GM12878 (cell line): ENCODE measurements at regions not wholly inside any gene's neighbourhood (a gene's known extent, or its start where the extent isn't known, plus 50 kb on each side); places are given as distances from the start of the nearest gene placed in this dataset.

Experiments
- ATAC-seq: fragments of 200-7000 bp; cut with Tn5 transposase; 3 replicates; pipeline ENCODE4 v1.9.1; 2020; ENCODE audit warnings: mild to moderate bottlenecking, moderate library complexity
- BruUV-seq: library from RNA; stranded (reverse); fragments of 400-500 nt; replicated peaks from 2 replicates; lab custom pipeline; 2021; lab: Mats Ljungman, UMichigan
- CTCF ChIA-PET: fragments of 300-600 bp; sonication (Branson Sonifier 250); formaldehyde crosslinking; extraction: SDS; loops from one replicate; lab custom pipeline; 2021; ENCODE audit warnings: inconsistent platforms; lab: Yijun Ruan, JAX
- POLR2A ChIA-PET: fragments of 350-600 bp; formaldehyde crosslinking; extraction: SDS; loops from one replicate; lab custom pipeline; 2021; ENCODE audit warnings: inconsistent platforms; lab: Charles Lee
- RAD21 ChIA-PET: fragments of 300-600 bp; sonication (Branson Sonifier 250); formaldehyde crosslinking; loops from one replicate; lab custom pipeline; 2023; ENCODE audit warnings: antibody characterized with exemption; ENCODE audit not compliant: unreplicated experiment; lab: Charles Lee
- SMC1A ChIA-PET: fragments of 300-600 bp; sonication (Branson Sonifier 250); formaldehyde crosslinking; loops from one replicate; lab custom pipeline; 2023; ENCODE audit not compliant: unreplicated experiment, uncharacterized antibody; lab: Charles Lee
- DNase-seq: peaks from one replicate; pipeline ENCODE4 v3.0.0-alpha.2; 2011; ENCODE audit warnings: low read depth, low spot score
- FAIRE-seq: peaks from 3 replicates; lab custom pipeline; 2011; peaks lifted over from hg19 to GRCh38; lab: Jason Lieb, UNC
- H2AFZ ChIP-seq: 2 replicates; pipeline ENCODE4 v1.6.0; 2011; ENCODE audit warnings: low read depth, low read length, control low read depth; ENCODE audit not compliant: control insufficient read depth
- H3K27ac ChIP-seq: 2 replicates; pipeline ENCODE4 v1.5.1; 2011; ENCODE audit warnings: control low read depth; ENCODE audit not compliant: control insufficient read depth, insufficient read depth
- H3K27me3 ChIP-seq, 2 experiments: replicated peaks in 1 of 2; 2 replicates each; pipeline versions ENCODE4 v1.6.0 to v1.6.1; 2011; ENCODE audit warnings: low read length in 1 of 2; ENCODE audit not compliant: control insufficient read depth in 2 of 2, insufficient read depth in 2 of 2
- H3K36me3 ChIP-seq, 2 experiments: 2 replicates each; pipeline ENCODE4 v1.5.1; 2011; ENCODE audit warnings: low read length in 1 of 2; ENCODE audit not compliant: control insufficient read depth in 2 of 2, insufficient read depth in 2 of 2
- H3K4me1 ChIP-seq: 2 replicates; pipeline ENCODE4 v1.6.1; 2011; ENCODE audit warnings: mild to moderate bottlenecking, low read length, moderate library complexity, mixed read lengths; ENCODE audit not compliant: control insufficient read depth, insufficient read depth
- H3K4me2 ChIP-seq: 2 replicates; pipeline ENCODE4 v1.6.0; 2011; ENCODE audit warnings: control low read depth; ENCODE audit not compliant: control insufficient read depth, insufficient read depth
- H3K4me3 ChIP-seq: fragments of 200-600 bp; sonication (generic); 2 replicates; pipeline ENCODE4 v1.5.1; 2016
- H3K79me2 ChIP-seq: 2 replicates; pipeline ENCODE4 v1.6.0; 2011; ENCODE audit warnings: low read length; ENCODE audit not compliant: control insufficient read depth, insufficient read depth
- H3K9ac ChIP-seq: 2 replicates; pipeline ENCODE4 v1.8.0; 2011; ENCODE audit warnings: low read length, control low read depth, mixed read lengths; ENCODE audit not compliant: control insufficient read depth, insufficient read depth
- H3K9me3 ChIP-seq: replicated peaks from 3 replicates; pipeline ENCODE4 v1.5.1; 2011; ENCODE audit warnings: mild to moderate bottlenecking, low read length; ENCODE audit not compliant: control insufficient read depth, insufficient read depth
- H4K20me1 ChIP-seq: 2 replicates; pipeline ENCODE4 v1.6.0; 2011; ENCODE audit not compliant: control insufficient read depth, insufficient read depth
- CBX3 ChIP-seq: fragments of 200-600 bp; sonication (generic); IDR thresholded peaks from 2 replicates; pipeline ENCODE4 v1.6.1; 2016; ENCODE audit warnings: low read depth, borderline replicate concordance
- CHD4 ChIP-seq: fragments of 200-600 bp; sonication (generic); IDR thresholded peaks from 2 replicates; pipeline ENCODE4 v1.6.1; 2016; ENCODE audit warnings: mild to moderate bottlenecking
- EP300 ChIP-seq, 2 experiments: fragments of 150-350 bp in 1 of 2; IDR thresholded peaks; 2 replicates each; pipeline ENCODE4 v1.6.1; 2011 to 2012; ENCODE audit warnings: low read depth in 2 of 2, low read length in 2 of 2, borderline replicate concordance in 1 of 2, improper control_type of control experiment in 1 of 2, inconsistent platforms in 1 of 2; ENCODE audit not compliant: control insufficient read depth in 1 of 2
- MYB ChIP-seq: fragments of 150-350 bp; IDR thresholded peaks from 2 replicates; pipeline ENCODE4 v1.6.1; 2014; ENCODE audit warnings: mild to moderate bottlenecking, low read depth, low read length, borderline replicate concordance
- MYC ChIP-seq: IDR thresholded peaks from 2 replicates; pipeline ENCODE4 v1.6.1; 2011; ENCODE audit warnings: mild to moderate bottlenecking, low read length, moderate library complexity, inconsistent platforms; ENCODE audit not compliant: insufficient read depth, insufficient replicate concordance, insufficient read length, severe bottlenecking
- NFYB ChIP-seq: IDR thresholded peaks from 2 replicates; pipeline ENCODE4 v1.6.1; 2011; ENCODE audit warnings: low read depth, mild to moderate bottlenecking, low read length, improper control_type of control experiment, moderate library complexity; ENCODE audit not compliant: insufficient read depth
- NR2F1 ChIP-seq: fragments of 450-650 bp; conservative IDR thresholded peaks from 2 replicates; pipeline ENCODE4 v1.6.1; 2017; ENCODE audit warnings: mild to moderate bottlenecking
- RAD51 ChIP-seq: fragments of 450-650 bp; IDR thresholded peaks from 2 replicates; pipeline ENCODE4 v1.6.1; 2016; ENCODE audit warnings: moderate library complexity, mild to moderate bottlenecking, inconsistent platforms
- SMC3 ChIP-seq: IDR thresholded peaks from 2 replicates; pipeline ENCODE4 v1.6.1; 2011; ENCODE audit warnings: low read length, improper control_type of control experiment, borderline replicate concordance
- STAT1 ChIP-seq: fragments of 450-650 bp; conservative IDR thresholded peaks from 2 replicates; pipeline ENCODE4 v1.6.1; 2014; ENCODE audit warnings: antibody characterized with exemption, mild to moderate bottlenecking
- TCF3 ChIP-seq: IDR thresholded peaks from 2 replicates; pipeline ENCODE4 v1.6.1; 2012; ENCODE audit warnings: low read depth, mild to moderate bottlenecking, low read length, borderline replicate concordance; ENCODE audit not compliant: insufficient read depth
- WGBS: methylation state at CpG from one replicate; pipeline ENCODE4 v1.1.6; 2016; ENCODE audit warnings: low lambda C conversion rate; ENCODE audit not compliant: insufficient replicate concordance, insufficient coverage; ENCODE audit errors: missing lambda C conversion rate; 5-methylcytosine and 5-hydroxymethylcytosine counted together
- in situ Hi-C: fragments of 300-500 bp; cut with MboI; formaldehyde crosslinking; loops from 9 replicates; pipeline ENCODE4 v1.14.3; 2018; ENCODE audit warnings: mixed read lengths
- intact Hi-C: fragments of 100-400 bp; cut with micrococcal nuclease; formaldehyde crosslinking; loops from one replicate; pipeline ENCODE4 v1.14.2; 2022; ENCODE audit not compliant: unreplicated experiment
- TF ChIP-seq, protein P1 (sequence below): IDR thresholded peaks from 2 replicates; pipeline ENCODE4 v1.6.1; 2011; ENCODE audit warnings: borderline replicate concordance, low read depth, mild to moderate bottlenecking, moderate library complexity, low read length; ENCODE audit not compliant: insufficient read depth, poor library complexity, severe bottlenecking
- TF ChIP-seq, protein P2 (sequence below): IDR thresholded peaks from 2 replicates; pipeline ENCODE4 v1.6.1; 2012; ENCODE audit warnings: low read depth, low read length, improper control_type of control experiment

DNA sequence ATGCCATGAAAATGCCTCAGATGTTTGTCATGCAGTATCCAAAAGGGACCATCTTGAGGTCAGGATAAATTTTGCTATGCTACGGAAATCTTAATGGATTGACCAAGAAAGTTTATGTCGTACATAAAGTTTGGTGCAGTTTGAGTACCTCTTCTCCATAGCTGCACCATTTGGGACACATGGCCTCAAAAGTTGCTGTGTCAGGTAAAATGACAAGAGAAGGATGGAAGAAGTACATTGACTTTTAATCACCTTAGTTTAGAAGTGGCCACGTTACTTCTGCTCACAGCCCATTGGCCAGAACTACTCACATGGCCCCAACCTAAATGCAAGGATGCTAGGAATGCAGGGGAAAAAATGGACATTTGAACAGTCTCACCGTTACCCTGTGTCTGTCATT, 107.4 kb upstream of the NAMPT start:
- Histone ChIP-seq H3K36me3 (no peaks in the 10 kb centered on the region), H3K9me3 (no peaks in the 10 kb centered on the region)
- no TSS peak for BruUV-seq
- ChIA-PET SMC1A (interaction anchor here (0.6 kb wide), 1 partner anchor 64 kb away, joined by 3 read pairs; no protein-coding TSS in a partner anchor), CTCF (interaction anchor here (0.6 to 1.8 kb wide), 2 partner anchors 22 to 26 kb away, joined by 3 to 5 read pairs; no protein-coding TSS in a partner anchor)
- WGBS, result 50% methylated on average over 4 of the region's 4 CpGs
- in situ Hi-C loops (no loop called here), intact Hi-C loops (no loop called here)
- DNase-seq, result no peak
- TF ChIP-seq MYC, result no peak
- TF ChIP-seq SMC3, result no peak
- TF ChIP-seq CBX3, result no peak
- TF ChIP-seq, all 136 proteins: peak for 0
- H3K4me3 ChIP-seq, result no peak overlapping the region
- H3K79me2 ChIP-seq, result no peaks in the 10 kb centered on the region
- ChIA-PET POLR2A (no interaction called here), RAD21 (no interaction called here)
- no peaks in the 10 kb centered on the region for H3K4me1 ChIP-seq
- H3K27me3 ChIP-seq, result no peaks in the 10 kb centered on the region
- no peak overlapping the region for H2AFZ ChIP-seq
- H3K27ac ChIP-seq, result no peak overlapping the region
- H4K20me1 ChIP-seq, result no peaks in the 10 kb centered on the region
- no peak overlapping the region for H3K4me2 ChIP-seq
- no peak overlapping the region for H3K9ac ChIP-seq
- no peak for ATAC-seq
- FAIRE-seq, result no peak

DNA sequence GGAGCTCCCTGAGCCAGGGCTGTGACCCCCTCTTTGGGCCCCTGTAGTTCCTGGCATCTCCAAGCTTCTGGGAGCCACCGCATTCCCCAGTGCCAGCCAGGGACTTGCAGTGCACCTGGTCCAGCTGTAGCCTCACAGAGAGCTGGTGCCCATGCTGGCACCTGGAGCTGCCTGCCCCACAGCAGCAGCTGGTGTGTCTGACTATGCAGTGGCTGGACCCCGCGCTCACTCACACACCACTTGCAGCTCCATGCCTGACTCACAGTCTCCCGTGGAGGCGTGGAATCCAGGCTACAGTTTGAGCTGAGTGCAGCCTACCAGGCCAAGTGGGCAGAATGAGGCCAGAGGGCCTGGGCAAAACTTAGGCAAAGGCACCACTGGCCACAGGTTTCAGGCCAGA, 102.2 kb upstream of the NAMPT start:
- no peaks in the 10 kb centered on the region for H3K36me3 ChIP-seq
- H3K27ac ChIP-seq, result no peak overlapping the region
- FAIRE-seq (no peak), DNase-seq (no peak), ATAC-seq (no peak)
- H3K4me1 ChIP-seq, result no peaks in the 10 kb centered on the region
- no peaks in the 10 kb centered on the region for H3K27me3 ChIP-seq
- H3K4me3 ChIP-seq, result no peak overlapping the region
- CTCF ChIA-PET, result interaction anchor here (0.6 to 0.9 kb wide), 2 partner anchors 19 to 190 kb away, joined by 3 read pairs; no protein-coding TSS in a partner anchor
- H4K20me1 ChIP-seq, result no peaks in the 10 kb centered on the region
- no peak overlapping the region for H3K9ac ChIP-seq
- POLR2A ChIA-PET, result no interaction called here
- H3K9me3 ChIP-seq, result no peaks in the 10 kb centered on the region
- no TSS peak for BruUV-seq
- no peak overlapping the region for H2AFZ ChIP-seq
- H3K4me2 ChIP-seq, result no peak overlapping the region
- no peaks in the 10 kb centered on the region for H3K79me2 ChIP-seq
- WGBS, result 49% methylated on average over 5 of the region's 5 CpGs
- in situ Hi-C loops (no loop called here), intact Hi-C loops (no loop called here)
- RAD21 ChIA-PET, result interaction anchor here (0.6 kb wide), 1 partner anchor 58 kb away, joined by 4 read pairs; no protein-coding TSS in a partner anchor
- SMC1A ChIA-PET, result interaction anchor here (1.0 to 1.9 kb wide), 4 partner anchors 10 to 30 kb away, joined by 3 to 4 read pairs (median 4); no protein-coding TSS in a partner anchor
- no peak for TF ChIP-seq NFYB
- TF ChIP-seq CHD4, result no peak
- no peak for TF ChIP-seq NR2F1
- TF ChIP-seq TCF3, result no peak
- no peak for TF ChIP-seq EP300 (IDR thresholded peaks at IDR 0.05; ENCODE audit: borderline replicate concordance in 1 of 2, control insufficient read depth in 1 of 2, low read depth in 2 of 2, low read length in 2 of 2)
- TF ChIP-seq MYB, result no peak
- TF ChIP-seq, protein P1, sequence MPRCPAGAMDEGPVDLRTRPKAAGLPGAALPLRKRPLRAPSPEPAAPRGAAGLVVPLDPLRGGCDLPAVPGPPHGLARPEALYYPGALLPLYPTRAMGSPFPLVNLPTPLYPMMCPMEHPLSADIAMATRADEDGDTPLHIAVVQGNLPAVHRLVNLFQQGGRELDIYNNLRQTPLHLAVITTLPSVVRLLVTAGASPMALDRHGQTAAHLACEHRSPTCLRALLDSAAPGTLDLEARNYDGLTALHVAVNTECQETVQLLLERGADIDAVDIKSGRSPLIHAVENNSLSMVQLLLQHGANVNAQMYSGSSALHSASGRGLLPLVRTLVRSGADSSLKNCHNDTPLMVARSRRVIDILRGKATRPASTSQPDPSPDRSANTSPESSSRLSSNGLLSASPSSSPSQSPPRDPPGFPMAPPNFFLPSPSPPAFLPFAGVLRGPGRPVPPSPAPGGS, result no peak
- no peak for TF ChIP-seq RAD51
- TF ChIP-seq, protein P2, sequence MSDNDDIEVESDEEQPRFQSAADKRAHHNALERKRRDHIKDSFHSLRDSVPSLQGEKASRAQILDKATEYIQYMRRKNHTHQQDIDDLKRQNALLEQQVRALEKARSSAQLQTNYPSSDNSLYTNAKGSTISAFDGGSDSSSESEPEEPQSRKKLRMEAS, result no peak
- no peak for TF ChIP-seq STAT1
